ENCODE measurements at regions not wholly inside any gene's neighbourhood (a gene's known extent, or its start where the extent isn't known, plus 50 kb on each side); places are given as distances from the start of the nearest gene placed in this dataset.

DNA sequence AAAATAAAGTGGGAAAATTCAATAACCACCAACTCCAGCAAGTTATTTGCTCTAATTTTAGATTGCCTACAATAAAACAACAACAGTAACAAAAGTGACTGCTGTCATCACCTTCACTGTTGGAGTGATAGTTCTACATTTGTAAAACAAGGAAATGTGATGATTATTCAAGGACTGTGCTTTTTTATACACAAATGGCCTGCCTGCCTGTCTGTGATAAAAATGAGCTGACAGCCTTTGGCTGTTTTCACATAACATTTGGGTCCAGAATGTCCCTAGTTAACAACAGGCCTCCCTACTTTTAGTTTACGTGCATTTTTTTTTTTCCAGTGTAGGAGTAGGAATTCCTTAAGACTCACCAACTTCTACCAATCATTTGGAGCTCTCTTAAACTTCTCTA, 768.8 kb downstream of the PDCD6IP start:
- TF ChIP-seq, protein P1, sequence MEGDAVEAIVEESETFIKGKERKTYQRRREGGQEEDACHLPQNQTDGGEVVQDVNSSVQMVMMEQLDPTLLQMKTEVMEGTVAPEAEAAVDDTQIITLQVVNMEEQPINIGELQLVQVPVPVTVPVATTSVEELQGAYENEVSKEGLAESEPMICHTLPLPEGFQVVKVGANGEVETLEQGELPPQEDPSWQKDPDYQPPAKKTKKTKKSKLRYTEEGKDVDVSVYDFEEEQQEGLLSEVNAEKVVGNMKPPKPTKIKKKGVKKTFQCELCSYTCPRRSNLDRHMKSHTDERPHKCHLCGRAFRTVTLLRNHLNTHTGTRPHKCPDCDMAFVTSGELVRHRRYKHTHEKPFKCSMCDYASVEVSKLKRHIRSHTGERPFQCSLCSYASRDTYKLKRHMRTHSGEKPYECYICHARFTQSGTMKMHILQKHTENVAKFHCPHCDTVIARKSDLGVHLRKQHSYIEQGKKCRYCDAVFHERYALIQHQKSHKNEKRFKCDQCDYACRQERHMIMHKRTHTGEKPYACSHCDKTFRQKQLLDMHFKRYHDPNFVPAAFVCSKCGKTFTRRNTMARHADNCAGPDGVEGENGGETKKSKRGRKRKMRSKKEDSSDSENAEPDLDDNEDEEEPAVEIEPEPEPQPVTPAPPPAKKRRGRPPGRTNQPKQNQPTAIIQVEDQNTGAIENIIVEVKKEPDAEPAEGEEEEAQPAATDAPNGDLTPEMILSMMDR (IDR thresholded peaks at IDR 0.05): no peak
- TF ChIP-seq EP300 (IDR thresholded peaks at IDR 0.05): no peak

Data from tibial nerve (tissue), 4 donors.